Stimulated activated CD4-positive, alpha-beta T cell treated with anti-CD3 and anti-CD28 coated beads, Interleukin-1b, Interleukin-23, amount 100 ng/mL, for 1 hour (primary cell): ENCODE measurements at regions not wholly inside any gene's neighbourhood (a gene's known extent, or its start where the extent isn't known, plus 50 kb on each side); places are given as distances from the start of the nearest gene placed in this dataset.
"Not testable (repeated sequence)": the region's sequence is repeated elsewhere in the genome, so short reads cannot be mapped to it uniquely, and the experiment has no call there.

ENCODE experiments used
- DNase-seq, 2 donors: peaks; one replicate each; pipeline ENCODE4 v3.0.0-alpha.2; 2020; ENCODE audit warnings: low read depth in 2 of 2

DNA sequence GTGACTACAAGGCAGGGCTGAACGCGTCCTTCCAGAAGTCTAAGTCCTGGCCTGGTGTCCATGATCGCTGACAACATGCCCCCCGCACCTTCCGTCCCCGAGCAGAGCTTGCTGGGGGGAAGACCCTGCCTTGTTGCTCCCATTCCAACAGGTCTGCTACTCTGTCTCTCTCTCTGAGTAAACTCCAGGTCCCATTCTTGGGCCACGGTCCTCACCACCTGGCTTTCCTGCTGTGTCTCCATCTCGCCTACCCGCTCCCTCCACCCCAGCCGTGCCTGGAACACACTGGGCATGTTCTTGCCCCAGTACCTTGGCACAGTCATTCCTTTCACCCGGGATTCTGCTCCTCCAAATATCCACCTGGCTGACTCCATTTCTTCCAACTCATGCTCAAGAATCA lies 162.3 kb downstream of the BMP7 start:
- no peak for DNase-seq

DNA sequence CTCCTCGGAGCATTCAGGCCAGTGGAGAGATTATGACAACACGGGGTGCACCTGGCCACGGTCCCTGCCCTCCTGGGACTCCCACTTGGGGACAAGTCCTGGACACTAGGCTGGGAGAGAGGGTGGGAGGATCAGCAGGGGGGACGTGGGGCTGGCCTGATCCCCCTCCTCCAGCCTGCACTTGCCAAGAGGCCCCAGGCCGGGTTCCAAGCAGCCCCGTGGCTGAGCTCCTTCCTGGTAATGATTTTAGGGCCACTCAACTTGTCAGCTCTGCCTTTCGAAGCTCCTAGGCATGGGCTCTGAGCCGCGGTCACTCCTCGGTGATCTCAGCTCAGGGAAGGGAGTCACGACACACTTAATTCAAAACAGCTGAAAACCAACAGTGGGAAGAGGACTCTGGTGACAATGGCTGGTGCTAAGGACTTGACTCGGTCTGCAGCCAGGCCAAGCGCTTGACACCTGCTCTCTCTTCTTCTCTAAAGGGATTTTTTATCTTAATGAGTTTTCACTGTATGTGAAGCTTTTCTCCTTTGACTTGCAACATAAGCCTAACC lies 161.7 kb downstream of the BMP7 start:
- DNase-seq: no peak

GRCh38 chr20:57106030-57106682 lies 160.3 kb downstream of the BMP7 start:
- DNase-seq: no peak

- DNase-seq: no peak
These were observed 159.7 kb downstream of the BMP7 start for GRCh38 chr20:57106692-57107091.

DNA sequence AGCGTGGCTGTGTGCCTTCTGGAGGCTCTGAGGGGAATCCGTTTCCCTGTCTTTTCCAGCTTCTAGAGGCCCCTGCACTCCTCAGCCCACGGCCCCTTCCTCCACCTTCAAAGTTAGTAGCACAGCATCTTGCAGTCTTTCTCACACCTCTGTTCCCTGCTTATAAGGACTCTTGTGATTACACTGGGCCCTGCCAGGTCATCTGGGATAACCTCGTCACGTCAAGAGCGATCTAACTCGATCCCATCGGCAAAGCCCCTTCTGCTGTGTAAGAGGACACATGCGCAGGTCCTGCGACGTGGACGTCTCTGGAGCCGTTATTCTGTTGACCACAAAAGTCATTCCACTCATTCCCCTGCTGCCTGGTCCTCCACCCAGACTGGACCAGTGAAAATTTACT lies 159.2 kb downstream of the BMP7 start:
- DNase-seq: no peak

DNA sequence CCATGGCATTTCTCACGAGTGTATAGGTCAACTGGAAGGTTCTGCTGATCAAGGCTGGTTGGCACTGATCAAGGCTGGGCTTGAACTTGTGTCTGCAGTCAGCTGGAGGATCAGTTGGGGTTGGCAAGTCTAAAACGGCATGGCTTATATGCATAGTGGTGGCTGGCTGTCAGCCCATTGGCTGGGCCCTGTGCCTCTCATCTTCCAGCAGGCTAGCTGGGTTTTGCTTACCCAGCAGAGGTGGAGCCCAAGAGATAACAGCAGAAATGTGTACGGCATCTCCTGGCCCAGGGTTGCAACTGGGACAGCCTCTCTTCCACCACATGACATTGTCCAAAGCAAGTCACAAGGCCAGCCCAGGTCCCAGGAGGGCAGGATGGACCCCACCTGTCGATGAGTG lies 158.2 kb downstream of the BMP7 start:
- DNase-seq: no peak

DNA sequence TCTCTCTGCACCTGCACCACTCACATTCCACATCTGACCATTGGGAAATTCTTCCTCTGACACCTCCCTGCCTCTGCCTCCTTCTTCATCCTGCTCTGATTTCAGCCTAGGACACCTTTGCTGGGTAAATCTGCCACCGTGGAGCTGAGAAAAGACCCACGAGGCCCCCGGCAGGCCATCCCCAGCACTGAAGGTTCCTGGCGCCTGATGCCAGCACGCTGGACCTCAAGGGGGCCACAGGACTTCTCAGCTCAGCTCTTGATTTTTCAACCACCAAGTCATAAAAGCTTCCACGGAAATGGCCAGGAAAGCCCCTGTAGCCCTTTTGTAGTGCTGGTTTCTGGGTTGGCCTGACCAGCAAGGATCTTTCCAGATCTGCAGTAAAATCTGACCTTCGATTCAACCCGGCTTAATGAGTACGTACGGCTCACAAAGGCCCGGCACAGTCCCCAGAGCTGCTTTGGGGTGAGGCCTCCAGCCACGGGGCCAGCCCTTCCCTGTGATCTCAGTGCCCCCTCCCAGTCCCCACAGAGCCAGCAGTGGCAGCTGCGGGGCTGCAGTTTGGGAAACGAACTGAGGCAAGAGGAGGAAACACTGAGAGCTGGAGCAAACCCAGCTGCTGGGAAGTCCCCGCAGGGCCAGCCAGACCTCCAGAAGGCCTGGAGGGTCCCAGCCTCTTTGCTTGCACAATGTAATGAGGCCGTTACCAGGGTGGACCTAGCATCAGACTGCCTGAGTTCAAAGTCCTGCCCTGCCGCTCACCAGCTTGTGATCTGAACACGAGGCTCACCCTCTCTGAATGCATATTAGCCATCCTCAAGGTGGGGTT lies 157.5 kb downstream of the BMP7 start:
- DNase-seq: no peak

- no peak for DNase-seq
These were observed 156.9 kb downstream of the BMP7 start for GRCh38 chr20:57109571-57109953.

DNA sequence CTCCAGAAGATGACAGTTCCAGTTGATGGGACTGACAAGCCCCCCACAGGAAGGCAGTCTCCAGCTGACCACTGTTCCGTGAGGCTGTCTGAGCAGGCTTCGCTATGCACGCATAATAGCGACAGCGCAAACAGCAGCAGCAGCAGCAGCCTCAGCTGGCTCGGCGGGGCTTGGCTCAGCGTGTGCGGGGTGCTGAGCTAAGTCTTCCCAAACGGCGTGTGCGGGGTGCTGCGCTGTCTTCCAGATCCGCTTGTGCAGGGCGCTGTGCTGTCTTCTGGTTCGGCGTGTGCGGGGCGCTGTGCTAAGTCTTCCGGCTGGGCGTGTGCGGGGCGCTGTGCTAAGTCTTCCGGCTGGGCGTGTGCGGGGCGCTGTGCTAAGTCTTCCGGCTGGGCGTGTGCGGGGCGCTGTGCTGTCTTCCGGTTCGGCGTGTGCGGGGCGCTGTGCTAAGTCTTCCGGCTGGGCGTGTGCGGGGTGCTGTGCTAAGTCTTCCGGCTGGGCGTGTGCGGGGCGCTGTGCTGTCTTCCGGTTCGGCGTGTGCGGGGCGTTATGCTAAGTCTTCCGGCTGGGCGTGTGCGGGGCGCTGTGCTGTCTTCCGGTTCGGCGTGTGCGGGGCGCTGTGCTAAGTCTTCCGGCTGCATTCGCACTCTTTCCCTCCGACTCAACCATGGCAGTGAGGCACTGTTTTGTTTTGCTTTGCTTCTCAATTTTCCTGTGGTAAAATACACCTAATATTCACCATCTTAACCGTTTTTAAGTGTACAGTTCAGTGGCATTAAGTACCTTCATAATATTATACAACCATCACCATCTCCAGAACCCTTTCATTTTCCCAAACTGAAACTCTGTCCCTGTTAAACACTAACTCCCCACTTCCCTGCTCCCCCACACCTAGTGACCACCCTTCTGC lies 156.1 kb downstream of the BMP7 start:
- DNase-seq: not testable (repeated sequence)

GRCh38 chr20:57111028-57111373 lies 155.4 kb downstream of the BMP7 start:
- DNase-seq: no peak

DNA sequence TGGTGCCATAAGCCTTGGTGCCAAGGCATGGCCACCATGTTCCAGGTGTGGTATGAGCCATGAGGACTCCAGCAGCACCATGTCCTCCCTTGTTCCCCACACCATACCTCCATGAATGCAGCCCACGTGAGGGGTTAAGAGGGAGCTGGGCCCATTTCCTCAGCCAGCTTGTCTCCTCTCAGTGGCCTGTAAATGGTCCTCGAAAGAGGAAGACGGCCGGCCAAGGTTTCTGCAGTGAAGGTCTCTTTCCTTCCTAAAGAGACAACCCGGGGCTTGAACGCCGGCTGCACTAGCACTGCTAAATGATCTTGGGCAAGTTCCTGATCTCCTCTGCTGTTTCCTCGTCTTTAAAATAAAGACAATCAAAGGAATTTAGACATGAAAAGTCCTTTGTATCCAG lies 154.0 kb downstream of the BMP7 start:
- no peak for DNase-seq

- DNase-seq: no peak
These were observed 152.0 kb downstream of the BMP7 start for GRCh38 chr20:57114290-57115005.

DNA sequence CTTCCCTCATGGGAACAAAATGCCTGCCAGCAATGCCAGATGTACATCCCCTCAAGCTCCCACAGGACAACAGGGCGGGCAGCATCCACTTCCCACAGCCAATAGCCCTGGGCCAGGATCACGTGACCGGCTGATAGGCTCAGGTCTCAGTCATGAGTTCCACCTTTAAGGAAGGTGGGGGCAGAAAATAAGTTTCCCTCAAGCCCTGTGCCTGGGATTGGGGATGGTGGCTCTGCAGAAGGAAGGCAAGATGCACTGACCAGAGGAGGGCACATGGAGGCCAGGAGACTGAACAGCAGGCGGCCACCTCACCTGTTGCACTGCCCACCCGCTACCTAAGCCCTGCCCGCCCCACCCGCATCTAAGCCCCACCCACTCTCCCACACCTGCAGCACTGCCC lies 149.1 kb downstream of the BMP7 start:
- no peak for DNase-seq

GRCh38 chr20:57118107-57118769 lies 148.2 kb downstream of the BMP7 start:
- no peak for DNase-seq
